ENCODE measurements at regions not wholly inside any gene's neighbourhood (a gene's known extent, or its start where the extent isn't known, plus 50 kb on each side); places are given as distances from the start of the nearest gene placed in this dataset.

- Histone ChIP-seq H4K20me1 (ENCODE audit: control insufficient read depth, insufficient read depth, low read length, poor library complexity, severe bottlenecking) (no peaks in the 10 kb centered on the region), H2AFZ (ENCODE audit: insufficient read depth, low read depth, low read length, poor library complexity, severe bottlenecking) (no peak overlapping the region), H3K4me2 (replicated peaks; ENCODE audit: low read depth, low read length, poor library complexity, severe bottlenecking) (no peak overlapping the region), H3K4me1 (ENCODE audit: control insufficient read depth in 2 of 2, insufficient read depth in 2 of 2, low read length in 2 of 2) (no peaks in the 10 kb centered on the region), H3K9ac (ENCODE audit: low read length) (no peak overlapping the region), H3K27ac (ENCODE audit: low read length in 2 of 2) (no peak overlapping the region), H3K27me3 (replicated peaks in 1 of 4; ENCODE audit: control extremely low read depth in 1 of 4, control insufficient read depth in 3 of 4, insufficient read depth in 4 of 4, low read length in 3 of 4) (no peaks in the 10 kb centered on the region), H3K79me2 (ENCODE audit: control insufficient read depth, insufficient read depth, low read length) (no peaks in the 10 kb centered on the region), H3K9me3 (ENCODE audit: control extremely low read depth in 1 of 3, control insufficient read depth in 2 of 3, insufficient read depth in 1 of 3, low read length in 2 of 3) (no peaks in the 10 kb centered on the region), H3K36me3 (replicated peaks in 1 of 2; ENCODE audit: control extremely low read depth in 1 of 2, control insufficient read depth in 1 of 2, extremely low read depth in 1 of 2, insufficient read depth in 2 of 2, low read length in 1 of 2) (no peaks in the 10 kb centered on the region), H3K4me3 (ENCODE audit: control extremely low read depth in 1 of 5, extremely low read depth in 1 of 5, insufficient read depth in 1 of 5, low read depth in 2 of 5, low read length in 4 of 5) (no peak overlapping the region)
- no peak for DNase-seq
- H3K4me3 Mint-ChIP-seq: no peak overlapping the region
- no peak overlapping the region for H3K27ac Mint-ChIP-seq
- ATAC-seq (ENCODE audit: low read depth): no peak
- ChIA-PET CTCF (no interaction called here), POLR2A (no interaction called here)
- no peaks in the 10 kb centered on the region for H3K4me1 Mint-ChIP-seq
- TF ChIP-seq EZH2 (IDR thresholded peaks at IDR 0.05; ENCODE audit: borderline replicate concordance, insufficient read depth, low read depth, low read length, poor library complexity, severe bottlenecking): no peak
- TF ChIP-seq, protein P1, sequence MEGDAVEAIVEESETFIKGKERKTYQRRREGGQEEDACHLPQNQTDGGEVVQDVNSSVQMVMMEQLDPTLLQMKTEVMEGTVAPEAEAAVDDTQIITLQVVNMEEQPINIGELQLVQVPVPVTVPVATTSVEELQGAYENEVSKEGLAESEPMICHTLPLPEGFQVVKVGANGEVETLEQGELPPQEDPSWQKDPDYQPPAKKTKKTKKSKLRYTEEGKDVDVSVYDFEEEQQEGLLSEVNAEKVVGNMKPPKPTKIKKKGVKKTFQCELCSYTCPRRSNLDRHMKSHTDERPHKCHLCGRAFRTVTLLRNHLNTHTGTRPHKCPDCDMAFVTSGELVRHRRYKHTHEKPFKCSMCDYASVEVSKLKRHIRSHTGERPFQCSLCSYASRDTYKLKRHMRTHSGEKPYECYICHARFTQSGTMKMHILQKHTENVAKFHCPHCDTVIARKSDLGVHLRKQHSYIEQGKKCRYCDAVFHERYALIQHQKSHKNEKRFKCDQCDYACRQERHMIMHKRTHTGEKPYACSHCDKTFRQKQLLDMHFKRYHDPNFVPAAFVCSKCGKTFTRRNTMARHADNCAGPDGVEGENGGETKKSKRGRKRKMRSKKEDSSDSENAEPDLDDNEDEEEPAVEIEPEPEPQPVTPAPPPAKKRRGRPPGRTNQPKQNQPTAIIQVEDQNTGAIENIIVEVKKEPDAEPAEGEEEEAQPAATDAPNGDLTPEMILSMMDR (IDR thresholded peaks at IDR 0.05): no peak
- intact Hi-C loops (cut with micrococcal nuclease): no loop called here
- H3K9me3 Mint-ChIP-seq (ENCODE audit: insufficient read depth): no peaks in the 10 kb centered on the region
- no CpG with 5 or more reads among the region's 3 CpGs for WGBS (ENCODE audit: insufficient coverage)
- H3K27me3 Mint-ChIP-seq: no peaks in the 10 kb centered on the region
These were observed 1104.0 kb downstream of the SLC6A15 start for GRCh38 chr12:83808591-83808990.

GRCh38 chr12:83807871-83808270 is 1104.7 kb downstream of the SLC6A15 start:
- WGBS (ENCODE audit: insufficient coverage): no CpG with 5 or more reads among the region's 3 CpGs
- ChIA-PET POLR2A (no interaction called here), CTCF (no interaction called here)
- H3K9ac ChIP-seq (ENCODE audit: low read length): no peak overlapping the region
- no peaks in the 10 kb centered on the region for H3K27me3 ChIP-seq (replicated peaks in 1 of 4; ENCODE audit: control extremely low read depth in 1 of 4, control insufficient read depth in 3 of 4, insufficient read depth in 4 of 4, low read length in 3 of 4)
- TF ChIP-seq, protein P1 (IDR thresholded peaks at IDR 0.05): no peak
- TF ChIP-seq EZH2 (IDR thresholded peaks at IDR 0.05; ENCODE audit: borderline replicate concordance, insufficient read depth, low read depth, low read length, poor library complexity, severe bottlenecking): no peak
- H3K4me1 ChIP-seq (ENCODE audit: control insufficient read depth in 2 of 2, insufficient read depth in 2 of 2, low read length in 2 of 2): no peaks in the 10 kb centered on the region
- no peak overlapping the region for H3K27ac ChIP-seq (ENCODE audit: low read length in 2 of 2)
- H3K4me3 ChIP-seq (ENCODE audit: control extremely low read depth in 1 of 5, extremely low read depth in 1 of 5, insufficient read depth in 1 of 5, low read depth in 2 of 5, low read length in 4 of 5): no peak overlapping the region
- no peaks in the 10 kb centered on the region for H3K9me3 Mint-ChIP-seq (ENCODE audit: insufficient read depth)
- no peak overlapping the region for H3K4me2 ChIP-seq (replicated peaks; ENCODE audit: low read depth, low read length, poor library complexity, severe bottlenecking)
- H2AFZ ChIP-seq (ENCODE audit: insufficient read depth, low read depth, low read length, poor library complexity, severe bottlenecking): no peak overlapping the region
- H3K4me3 Mint-ChIP-seq: no peak overlapping the region
- no peaks in the 10 kb centered on the region for H3K79me2 ChIP-seq (ENCODE audit: control insufficient read depth, insufficient read depth, low read length)
- intact Hi-C loops (cut with micrococcal nuclease): no loop called here
- no peak for DNase-seq
- H3K27ac Mint-ChIP-seq: no peak overlapping the region
- H3K36me3 ChIP-seq (replicated peaks in 1 of 2; ENCODE audit: control extremely low read depth in 1 of 2, control insufficient read depth in 1 of 2, extremely low read depth in 1 of 2, insufficient read depth in 2 of 2, low read length in 1 of 2): no peaks in the 10 kb centered on the region
- no peaks in the 10 kb centered on the region for H3K27me3 Mint-ChIP-seq
- H4K20me1 ChIP-seq (ENCODE audit: control insufficient read depth, insufficient read depth, low read length, poor library complexity, severe bottlenecking): no peaks in the 10 kb centered on the region
- ATAC-seq (ENCODE audit: low read depth): no peak
- H3K9me3 ChIP-seq (ENCODE audit: control extremely low read depth in 1 of 3, control insufficient read depth in 2 of 3, insufficient read depth in 1 of 3, low read length in 2 of 3): peaks cover 0 to 4% (median 0%) of the 10 kb centered on the region in 3 donors
- H3K4me1 Mint-ChIP-seq: no peaks in the 10 kb centered on the region

Measured in B cell (primary cell).